GM12892 (cell line): ENCODE measurements at regions not wholly inside any gene's neighbourhood (a gene's known extent, or its start where the extent isn't known, plus 50 kb on each side); places are given as distances from the start of the nearest gene placed in this dataset.

Source experiments
- POLR2A ChIP-seq: IDR thresholded peaks from 2 replicates; pipeline ENCODE4 v1.6.1; 2011; ENCODE audit warnings: low read depth, low read length, control low read depth
- POLR2AphosphoS5 ChIP-seq: IDR thresholded peaks from 2 replicates; pipeline ENCODE4 v1.6.1; 2011; ENCODE audit warnings: low read depth, low read length, control low read depth

- TF ChIP-seq POLR2AphosphoS5: no peak
- TF ChIP-seq POLR2A: no peak
Measured at GRCh38 chr2:59920307-59920706, 633.1 kb downstream of the BCL11A start.
